ENCODE measurements at regions not wholly inside any gene's neighbourhood (a gene's known extent, or its start where the extent isn't known, plus 50 kb on each side); places are given as distances from the start of the nearest gene placed in this dataset.

DNA sequence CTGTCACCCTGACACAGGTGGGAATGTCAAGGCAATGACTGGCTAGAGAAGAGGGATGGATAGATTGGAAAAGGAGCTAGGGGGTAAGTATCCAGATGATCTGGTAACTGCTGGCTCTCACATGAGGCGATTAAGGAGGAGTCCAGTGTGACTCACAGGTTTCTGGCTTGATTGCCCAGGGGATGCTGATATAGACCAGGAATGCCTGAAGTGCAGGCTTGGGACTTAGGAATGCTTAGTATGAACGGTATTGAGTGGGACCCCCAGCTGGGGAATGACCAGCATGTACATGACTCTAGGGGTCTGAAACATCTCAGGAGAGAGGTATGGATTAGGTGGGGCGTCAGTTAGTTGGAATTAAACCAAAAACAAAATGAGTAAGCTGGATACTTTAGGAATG, 65.8 kb upstream of the PRPS1 start:
- in situ Hi-C loops (cut with MboI) (no loop called here), intact Hi-C loops (cut with micrococcal nuclease; ENCODE audit: unreplicated experiment) (no loop called here)
- no peak overlapping the region for H3K4me2 ChIP-seq (ENCODE audit: control insufficient read depth, insufficient read depth)
- no peaks in the 10 kb centered on the region for H3K27me3 ChIP-seq (replicated peaks in 1 of 2; ENCODE audit: control insufficient read depth in 2 of 2, insufficient read depth in 2 of 2, low read length in 1 of 2)
- ATAC-seq, result no peak
- ChIA-PET SMC1A (ENCODE audit: uncharacterized antibody, unreplicated experiment) (interaction anchor here (1.4 kb wide), 1 partner anchor 25 kb away, joined by 3 read pairs; no protein-coding TSS in a partner anchor), POLR2A (no interaction called here), CTCF (no interaction called here), RAD21 (ENCODE audit: unreplicated experiment) (no interaction called here)
- H4K20me1 ChIP-seq (ENCODE audit: control insufficient read depth, insufficient read depth), result no peaks in the 10 kb centered on the region
- 14% methylated on average over 3 of the region's 3 CpGs for WGBS (ENCODE audit: insufficient coverage, insufficient replicate concordance, low lambda C conversion rate, missing lambda C conversion rate)
- TF ChIP-seq, protein P1, sequence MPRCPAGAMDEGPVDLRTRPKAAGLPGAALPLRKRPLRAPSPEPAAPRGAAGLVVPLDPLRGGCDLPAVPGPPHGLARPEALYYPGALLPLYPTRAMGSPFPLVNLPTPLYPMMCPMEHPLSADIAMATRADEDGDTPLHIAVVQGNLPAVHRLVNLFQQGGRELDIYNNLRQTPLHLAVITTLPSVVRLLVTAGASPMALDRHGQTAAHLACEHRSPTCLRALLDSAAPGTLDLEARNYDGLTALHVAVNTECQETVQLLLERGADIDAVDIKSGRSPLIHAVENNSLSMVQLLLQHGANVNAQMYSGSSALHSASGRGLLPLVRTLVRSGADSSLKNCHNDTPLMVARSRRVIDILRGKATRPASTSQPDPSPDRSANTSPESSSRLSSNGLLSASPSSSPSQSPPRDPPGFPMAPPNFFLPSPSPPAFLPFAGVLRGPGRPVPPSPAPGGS (IDR thresholded peaks at IDR 0.05; ENCODE audit: borderline replicate concordance, insufficient read depth, low read depth, low read length, poor library complexity, severe bottlenecking), result no peak
- TF ChIP-seq POU2F2 (IDR thresholded peaks at IDR 0.05; ENCODE audit: borderline replicate concordance, low read depth, low read length) (no peak), PAX5 (IDR thresholded peaks at IDR 0.05; ENCODE audit: borderline replicate concordance, low read depth, low read length) (no peak), ZNF217 (IDR thresholded peaks at IDR 0.05) (no peak)
- TF ChIP-seq, protein P2, sequence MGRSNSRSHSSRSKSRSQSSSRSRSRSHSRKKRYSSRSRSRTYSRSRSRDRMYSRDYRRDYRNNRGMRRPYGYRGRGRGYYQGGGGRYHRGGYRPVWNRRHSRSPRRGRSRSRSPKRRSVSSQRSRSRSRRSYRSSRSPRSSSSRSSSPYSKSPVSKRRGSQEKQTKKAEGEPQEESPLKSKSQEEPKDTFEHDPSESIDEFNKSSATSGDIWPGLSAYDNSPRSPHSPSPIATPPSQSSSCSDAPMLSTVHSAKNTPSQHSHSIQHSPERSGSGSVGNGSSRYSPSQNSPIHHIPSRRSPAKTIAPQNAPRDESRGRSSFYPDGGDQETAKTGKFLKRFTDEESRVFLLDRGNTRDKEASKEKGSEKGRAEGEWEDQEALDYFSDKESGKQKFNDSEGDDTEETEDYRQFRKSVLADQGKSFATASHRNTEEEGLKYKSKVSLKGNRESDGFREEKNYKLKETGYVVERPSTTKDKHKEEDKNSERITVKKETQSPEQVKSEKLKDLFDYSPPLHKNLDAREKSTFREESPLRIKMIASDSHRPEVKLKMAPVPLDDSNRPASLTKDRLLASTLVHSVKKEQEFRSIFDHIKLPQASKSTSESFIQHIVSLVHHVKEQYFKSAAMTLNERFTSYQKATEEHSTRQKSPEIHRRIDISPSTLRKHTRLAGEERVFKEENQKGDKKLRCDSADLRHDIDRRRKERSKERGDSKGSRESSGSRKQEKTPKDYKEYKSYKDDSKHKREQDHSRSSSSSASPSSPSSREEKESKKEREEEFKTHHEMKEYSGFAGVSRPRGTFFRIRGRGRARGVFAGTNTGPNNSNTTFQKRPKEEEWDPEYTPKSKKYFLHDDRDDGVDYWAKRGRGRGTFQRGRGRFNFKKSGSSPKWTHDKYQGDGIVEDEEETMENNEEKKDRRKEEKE (IDR thresholded peaks at IDR 0.05), result no peak
- no peak for FAIRE-seq
- no TSS peak for BruUV-seq (replicated peaks)
- H3K9me3 ChIP-seq (replicated peaks; ENCODE audit: control insufficient read depth, insufficient read depth, low read length), result no peaks in the 10 kb centered on the region
- H3K27ac ChIP-seq (ENCODE audit: control insufficient read depth, insufficient read depth), result no peak overlapping the region
- no peak overlapping the region for H3K4me3 ChIP-seq
- H3K9ac ChIP-seq (ENCODE audit: control insufficient read depth, insufficient read depth, low read length), result no peak overlapping the region
- H3K36me3 ChIP-seq (ENCODE audit: control insufficient read depth in 2 of 2, insufficient read depth in 2 of 2, low read length in 1 of 2), result no peaks in the 10 kb centered on the region
- no peak overlapping the region for H2AFZ ChIP-seq (ENCODE audit: control insufficient read depth, low read depth, low read length)
- no peaks in the 10 kb centered on the region for H3K4me1 ChIP-seq (ENCODE audit: control insufficient read depth, insufficient read depth, low read length)
- no peak for DNase-seq (ENCODE audit: low read depth, low spot score)
- no peaks in the 10 kb centered on the region for H3K79me2 ChIP-seq (ENCODE audit: control insufficient read depth, insufficient read depth, low read length)
